HepG2 (cell line): ENCODE measurements at regions not wholly inside any gene's neighbourhood (a gene's known extent, or its start where the extent isn't known, plus 50 kb on each side); places are given as distances from the start of the nearest gene placed in this dataset.

Source experiments
- DBP ChIP-seq: sonication (generic); formaldehyde crosslinking; IDR thresholded peaks from 2 replicates; pipeline ENCODE4 v1.4.0; 2020; ENCODE audit warnings: missing genetic modification reagents; ENCODE audit errors: not compliant biosample characterization
- HMGXB3 ChIP-seq: sonication (generic); formaldehyde crosslinking; IDR thresholded peaks from 2 replicates; pipeline ENCODE4 v1.4.0; 2020; ENCODE audit warnings: missing genetic modification reagents, borderline replicate concordance
- KAT7 ChIP-seq: IDR thresholded peaks from 2 replicates; pipeline ENCODE4 v1.6.1; 2018; ENCODE audit warnings: borderline replicate concordance, missing compliant biosample characterization
- KLF11 ChIP-seq: IDR thresholded peaks from 2 replicates; pipeline ENCODE4 v1.6.1; 2016; ENCODE audit warnings: missing compliant biosample characterization
- MAX ChIP-seq: IDR thresholded peaks from 2 replicates; pipeline ENCODE4 v1.6.1; 2012; ENCODE audit warnings: inconsistent platforms
- PBX3 ChIP-seq: sonication (generic); formaldehyde crosslinking; IDR thresholded peaks from 2 replicates; pipeline ENCODE4 v1.8.1; 2023; ENCODE audit warnings: missing genetic modification reagents, inconsistent platforms, borderline replicate concordance
- PITX1 ChIP-seq: sonication (generic); formaldehyde crosslinking; IDR thresholded peaks from 2 replicates; pipeline ENCODE4 v1.5.1; 2020; ENCODE audit warnings: mild to moderate bottlenecking, missing genetic modification reagents
- PLSCR1 ChIP-seq: sonication (generic); formaldehyde crosslinking; IDR thresholded peaks from 2 replicates; pipeline ENCODE4 v1.5.0; 2020; ENCODE audit warnings: missing genetic modification reagents, mild to moderate bottlenecking, borderline replicate concordance
- PREB ChIP-seq: sonication (generic); formaldehyde crosslinking; IDR thresholded peaks from 2 replicates; pipeline ENCODE4 v1.4.0; 2020; ENCODE audit warnings: missing genetic modification reagents
- RBM22 ChIP-seq: fragments of 200-400 bp; formaldehyde crosslinking; optimal IDR thresholded peaks from 2 replicates; pipeline ENCODE3; 2017; ENCODE audit warnings: mild to moderate bottlenecking, low read length, moderate library complexity
- ZNF326 ChIP-seq: sonication (generic); formaldehyde crosslinking; IDR thresholded peaks from 2 replicates; pipeline ENCODE4 v1.4.0; 2020; ENCODE audit warnings: missing genetic modification reagents, borderline replicate concordance
- ZNF331 ChIP-seq: sonication (generic); formaldehyde crosslinking; IDR thresholded peaks from 2 replicates; pipeline ENCODE4 v1.4.0; 2020; ENCODE audit warnings: missing genetic modification reagents
- ZNF446 ChIP-seq: sonication (generic); formaldehyde crosslinking; IDR thresholded peaks from 2 replicates; pipeline ENCODE4 v1.5.0; 2020; ENCODE audit warnings: mild to moderate bottlenecking, missing genetic modification reagents
- ZNF777 ChIP-seq: sonication (generic); formaldehyde crosslinking; IDR thresholded peaks from 2 replicates; pipeline ENCODE4 v1.4.0; 2020; ENCODE audit warnings: missing genetic modification reagents

GRCh38 chr3:42032693-42033349 lies 58.3 kb upstream of the TRAK1 start (continued):
- TF ChIP-seq PREB (CRISPR knock-in tag) (no peak), KLF11 (peak; percentile 55; the same call in 1 of the 2 replicates), PITX1 (CRISPR knock-in tag) (peak; percentile 74; the same call in 1 of the 2 replicates), HMGXB3 (CRISPR knock-in tag) (peak; percentile 15; the same call in 1 of the 2 replicates), DBP (CRISPR knock-in tag) (no peak), ZNF777 (CRISPR knock-in tag) (no peak), RBM22 (no peak), PLSCR1 (CRISPR knock-in tag) (no peak), MAX (peak; percentile 85), ZNF446 (CRISPR knock-in tag) (no peak), ZNF331 (CRISPR knock-in tag) (peak; percentile 88), KAT7 (CRISPR knock-in tag) (peak; percentile 86), PBX3 (CRISPR knock-in tag) (no peak), ZNF326 (no peak)
